ENCODE measurements at regions not wholly inside any gene's neighbourhood (a gene's known extent, or its start where the extent isn't known, plus 50 kb on each side); places are given as distances from the start of the nearest gene placed in this dataset.

GRCh38 chr1:80498673-80499072, 1302.1 kb upstream of the ADGRL2 start:
- intact Hi-C loops (cut with micrococcal nuclease; ENCODE audit: unreplicated experiment) = no loop called here
- no peaks in the 10 kb centered on the region for H3K79me2 ChIP-seq (ENCODE audit: insufficient read depth, low read depth, low read length)
- no peaks in the 10 kb centered on the region for H3K9me2 ChIP-seq (ENCODE audit: insufficient read depth, low read length)
- no peaks in the 10 kb centered on the region for H4K20me1 ChIP-seq (ENCODE audit: insufficient read depth, low read length)
- H3K4me2 ChIP-seq (ENCODE audit: low read length) = no peak overlapping the region
- no peak overlapping the region for H3K4me3 ChIP-seq (ENCODE audit: low read depth, low read length, poor library complexity, severe bottlenecking)
- no peaks in the 10 kb centered on the region for H3K36me3 ChIP-seq (ENCODE audit: insufficient read depth, low read length)
- no peaks in the 10 kb centered on the region for H3K9me3 ChIP-seq (ENCODE audit: low read length)
- POLR2A ChIA-PET = no interaction called here
- no peaks in the 10 kb centered on the region for H3K4me1 ChIP-seq (ENCODE audit: insufficient read depth, low read length, poor library complexity, severe bottlenecking)
- no peak for DNase-seq (ENCODE audit: low spot score)
- CTCF ChIA-PET (ENCODE audit: unreplicated experiment) = no interaction called here
- H3K27ac ChIP-seq (ENCODE audit: low read depth, low read length, poor library complexity, severe bottlenecking) = no peak overlapping the region
- BruUV-seq (replicated peaks) = no TSS peak
- TF ChIP-seq CTCF (conservative IDR thresholded peaks at IDR 0.05; ENCODE audit: low read length) = no peak
- H2AFZ ChIP-seq (ENCODE audit: low read length) = no peak overlapping the region

- Histone ChIP-seq H2AFZ (ENCODE audit: low read length) (no peak overlapping the region), H4K20me1 (ENCODE audit: insufficient read depth, low read length) (no peaks in the 10 kb centered on the region), H3K9me3 (ENCODE audit: low read length) (no peaks in the 10 kb centered on the region), H3K4me3 (ENCODE audit: low read depth, low read length, poor library complexity, severe bottlenecking) (no peak overlapping the region), H3K27ac (ENCODE audit: low read depth, low read length, poor library complexity, severe bottlenecking) (no peak overlapping the region), H3K79me2 (ENCODE audit: insufficient read depth, low read depth, low read length) (no peaks in the 10 kb centered on the region), H3K36me3 (ENCODE audit: insufficient read depth, low read length) (no peaks in the 10 kb centered on the region), H3K4me2 (ENCODE audit: low read length) (no peak overlapping the region), H3K4me1 (ENCODE audit: insufficient read depth, low read length, poor library complexity, severe bottlenecking) (no peaks in the 10 kb centered on the region), H3K9me2 (ENCODE audit: insufficient read depth, low read length) (no peaks in the 10 kb centered on the region)
- TF ChIP-seq CTCF (conservative IDR thresholded peaks at IDR 0.05; ENCODE audit: low read length) (no peak), EZH2phosphoT487 (IDR thresholded peaks at IDR 0.05; ENCODE audit: borderline replicate concordance, low read depth, low read length) (no peak)
- CTCF ChIA-PET (ENCODE audit: unreplicated experiment) = no interaction called here
- intact Hi-C loops (cut with micrococcal nuclease; ENCODE audit: unreplicated experiment) = no loop called here
- POLR2A ChIA-PET = no interaction called here
- DNase-seq (ENCODE audit: low spot score) = no peak
- BruUV-seq (replicated peaks) = no TSS peak
These were observed 1304.9 kb upstream of the ADGRL2 start for GRCh38 chr1:80495806-80496205.

GRCh38 chr1:80472145-80472544, 1328.6 kb upstream of the ADGRL2 start:
- no peak for DNase-seq (ENCODE audit: low spot score)
- no peak overlapping the region for H3K4me3 ChIP-seq (ENCODE audit: low read depth, low read length, poor library complexity, severe bottlenecking)
- H2AFZ ChIP-seq (ENCODE audit: low read length) = no peak overlapping the region
- TF ChIP-seq CTCF (conservative IDR thresholded peaks at IDR 0.05; ENCODE audit: low read length) (no peak), EZH2phosphoT487 (IDR thresholded peaks at IDR 0.05; ENCODE audit: borderline replicate concordance, low read depth, low read length) (no peak)
- CTCF ChIA-PET (ENCODE audit: unreplicated experiment) = no interaction called here
- no peaks in the 10 kb centered on the region for H3K36me3 ChIP-seq (ENCODE audit: insufficient read depth, low read length)
- H4K20me1 ChIP-seq (ENCODE audit: insufficient read depth, low read length) = no peaks in the 10 kb centered on the region
- H3K9me2 ChIP-seq (ENCODE audit: insufficient read depth, low read length) = no peaks in the 10 kb centered on the region
- no peaks in the 10 kb centered on the region for H3K9me3 ChIP-seq (ENCODE audit: low read length)
- no peak overlapping the region for H3K27ac ChIP-seq (ENCODE audit: low read depth, low read length, poor library complexity, severe bottlenecking)
- intact Hi-C loops (cut with micrococcal nuclease; ENCODE audit: unreplicated experiment) = no loop called here
- H3K4me2 ChIP-seq (ENCODE audit: low read length) = no peak overlapping the region
- no peaks in the 10 kb centered on the region for H3K79me2 ChIP-seq (ENCODE audit: insufficient read depth, low read depth, low read length)
- no TSS peak for BruUV-seq (replicated peaks)
- H3K4me1 ChIP-seq (ENCODE audit: insufficient read depth, low read length, poor library complexity, severe bottlenecking) = no peaks in the 10 kb centered on the region
- POLR2A ChIA-PET = no interaction called here
